ENCODE measurements at regions not wholly inside any gene's neighbourhood (a gene's known extent, or its start where the extent isn't known, plus 50 kb on each side); places are given as distances from the start of the nearest gene placed in this dataset.

- no peak for TF ChIP-seq CTCF (IDR thresholded peaks at IDR 0.05; ENCODE audit: low read depth, low read length)
- TF ChIP-seq POLR2A (IDR thresholded peaks at IDR 0.05; ENCODE audit: extremely low read depth, insufficient read length): no peak
- no peak for TF ChIP-seq MYC (IDR thresholded peaks at IDR 0.05; ENCODE audit: low read depth, low read length)
These were observed 302.8 kb upstream of the SEMA3C start for GRCh38 chr7:81221527-81222217.
